ENCODE measurements at regions not wholly inside any gene's neighbourhood (a gene's known extent, or its start where the extent isn't known, plus 50 kb on each side); places are given as distances from the start of the nearest gene placed in this dataset.

- H3K4me3 Mint-ChIP-seq, result no peak overlapping the region
- H3K36me3 Mint-ChIP-seq (ENCODE audit: low read depth), result peaks cover 3% of the 10 kb centered on the region
- ChIA-PET CTCF (no interaction called here), POLR2A (no interaction called here)
- peaks cover 10% of the 10 kb centered on the region for H3K9me3 Mint-ChIP-seq
- H3K4me1 Mint-ChIP-seq (ENCODE audit: low read depth), result no peaks in the 10 kb centered on the region
- ATAC-seq (no peak), DNase-seq (no peak)
- TF ChIP-seq CTCF (IDR thresholded peaks at IDR 0.05), result no peak
- intact Hi-C loops (cut with micrococcal nuclease), result no loop called here
- no peak overlapping the region for H3K27ac Mint-ChIP-seq
- no peaks in the 10 kb centered on the region for H3K27me3 Mint-ChIP-seq
Observed at GRCh38 chr11:13800901-13801300, 132.4 kb downstream of the FAR1 start.

- H3K36me3 Mint-ChIP-seq (ENCODE audit: low read depth), result no peaks in the 10 kb centered on the region
- ATAC-seq, result no peak
- no peaks in the 10 kb centered on the region for H3K27me3 Mint-ChIP-seq
- POLR2A ChIA-PET, result no interaction called here
- CTCF ChIA-PET, result no interaction called here
- peaks cover 7% of the 10 kb centered on the region for H3K4me1 Mint-ChIP-seq (ENCODE audit: low read depth)
- no peak for DNase-seq
- TF ChIP-seq CTCF (IDR thresholded peaks at IDR 0.05), result no peak
- H3K4me3 Mint-ChIP-seq, result no peak overlapping the region
- no peak overlapping the region for H3K27ac Mint-ChIP-seq
- intact Hi-C loops (cut with micrococcal nuclease), result no loop called here
- H3K9me3 Mint-ChIP-seq, result peaks cover 6% of the 10 kb centered on the region
Observed at GRCh38 chr11:13818325-13818724, 144.2 kb upstream of the SPON1 start.

GRCh38 chr11:13826505-13827278 is 135.8 kb upstream of the SPON1 start:
- no peaks in the 10 kb centered on the region for H3K36me3 Mint-ChIP-seq (ENCODE audit: low read depth)
- H3K27ac Mint-ChIP-seq, result no peak overlapping the region
- DNase-seq (no peak), ATAC-seq (no peak)
- no peak overlapping the region for H3K4me3 Mint-ChIP-seq
- H3K4me1 Mint-ChIP-seq (ENCODE audit: low read depth), result no peaks in the 10 kb centered on the region
- peaks cover 6% of the 10 kb centered on the region for H3K9me3 Mint-ChIP-seq
- no peaks in the 10 kb centered on the region for H3K27me3 Mint-ChIP-seq
- intact Hi-C loops (cut with micrococcal nuclease), result no loop called here
- POLR2A ChIA-PET, result no interaction called here
- no peak for TF ChIP-seq CTCF (IDR thresholded peaks at IDR 0.05)
- CTCF ChIA-PET, result no interaction called here

- ChIA-PET POLR2A (no interaction called here), CTCF (interaction anchor here (1.6 kb wide), 1 partner anchor 125 kb away, joined by 3 read pairs; no protein-coding TSS in a partner anchor)
- ATAC-seq (no peak), DNase-seq (no peak)
- H3K36me3 Mint-ChIP-seq (ENCODE audit: low read depth), result no peaks in the 10 kb centered on the region
- peaks cover 6% of the 10 kb centered on the region for H3K9me3 Mint-ChIP-seq
- no peak overlapping the region for H3K4me3 Mint-ChIP-seq
- H3K4me1 Mint-ChIP-seq (ENCODE audit: low read depth), result peaks cover 2% of the 10 kb centered on the region
- no peaks in the 10 kb centered on the region for H3K27me3 Mint-ChIP-seq
- intact Hi-C loops (cut with micrococcal nuclease), result no loop called here
- no peak for TF ChIP-seq CTCF (IDR thresholded peaks at IDR 0.05)
- no peak overlapping the region for H3K27ac Mint-ChIP-seq
Observed at GRCh38 chr11:13831696-13832095, 130.8 kb upstream of the SPON1 start.

- no peaks in the 10 kb centered on the region for H3K36me3 Mint-ChIP-seq (ENCODE audit: low read depth)
- peaks cover 4% of the 10 kb centered on the region for H3K4me1 Mint-ChIP-seq (ENCODE audit: low read depth)
- no peak overlapping the region for H3K4me3 Mint-ChIP-seq
- H3K9me3 Mint-ChIP-seq, result peaks cover 6% of the 10 kb centered on the region
- POLR2A ChIA-PET, result interaction anchor here (1.2 kb wide), 1 partner anchor 11 kb away, joined by 3 read pairs; no protein-coding TSS in a partner anchor
- ATAC-seq, result no peak
- H3K27me3 Mint-ChIP-seq, result no peaks in the 10 kb centered on the region
- intact Hi-C loops (cut with micrococcal nuclease), result no loop called here
- peak; percentile 14 for DNase-seq
- TF ChIP-seq CTCF (IDR thresholded peaks at IDR 0.05), result peak; percentile 44
- H3K27ac Mint-ChIP-seq, result no peak overlapping the region
- CTCF ChIA-PET, result interaction anchor here (0.8 to 2.1 kb wide), 9 partner anchors 9 to 112 kb away, joined by 3 to 8 read pairs (median 4); no protein-coding TSS in a partner anchor
Observed at GRCh38 chr11:13834463-13834862, 128.1 kb upstream of the SPON1 start.
